H7 (cell line): ENCODE measurements at regions not wholly inside any gene's neighbourhood (a gene's known extent, or its start where the extent isn't known, plus 50 kb on each side); places are given as distances from the start of the nearest gene placed in this dataset.

Source experiments
- DNase-seq: peaks from one replicate; pipeline ENCODE4 v3.0.0; 2012
- H3K27me3 ChIP-seq: 2 replicates; pipeline ENCODE4 v1.6.0; 2011; ENCODE audit warnings: mild to moderate bottlenecking, low read length; ENCODE audit not compliant: control insufficient read depth, insufficient read depth
- H3K36me3 ChIP-seq: replicated peaks from 2 replicates; pipeline ENCODE4 v1.5.1; 2011; ENCODE audit warnings: low read length; ENCODE audit not compliant: control insufficient read depth, insufficient read depth
- H3K4me3 ChIP-seq: 2 replicates; pipeline ENCODE4 v1.5.1; 2011; ENCODE audit warnings: low read depth, mild to moderate bottlenecking, control low read depth, low read length, moderate library complexity; ENCODE audit not compliant: insufficient read depth

DNA sequence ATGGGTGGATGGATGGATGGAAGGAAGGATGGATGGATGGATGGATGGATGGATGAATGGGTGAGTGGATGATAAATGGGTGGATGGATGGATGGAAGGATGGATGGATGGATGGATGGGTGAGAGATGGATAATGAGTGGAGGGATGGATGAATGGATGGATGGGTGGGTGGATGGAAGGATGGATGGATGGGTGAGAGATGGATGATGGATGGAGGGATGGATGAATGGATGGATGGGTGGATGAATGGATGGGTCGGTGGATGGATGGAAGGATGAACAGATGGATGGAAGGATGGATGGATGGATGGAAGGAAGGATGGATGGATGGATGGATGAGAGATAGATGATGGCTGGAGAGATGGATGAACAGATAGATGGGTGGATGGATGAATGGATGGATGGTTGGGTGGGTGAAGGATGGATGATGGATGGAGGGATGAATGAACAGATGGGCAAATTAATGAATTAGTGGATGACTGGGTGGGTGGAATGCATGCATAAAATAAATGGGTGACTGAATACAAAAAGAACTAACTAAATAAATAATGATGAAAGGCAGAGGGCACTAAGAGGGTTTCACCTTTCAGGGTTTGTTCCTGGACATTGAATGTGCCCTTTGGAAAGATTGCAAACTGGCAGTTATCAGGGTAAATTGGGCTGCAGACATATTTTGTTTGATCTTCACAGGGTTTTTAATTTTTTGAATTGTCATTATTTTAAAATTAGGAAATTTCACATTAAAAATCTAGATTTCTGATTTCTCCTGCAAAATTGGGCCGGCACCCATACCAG lies 50.9 kb upstream of the PTPN1 start:
- no peak for DNase-seq
- no peaks in the 10 kb centered on the region for H3K27me3 ChIP-seq
- H3K36me3 ChIP-seq: no peaks in the 10 kb centered on the region
- no peak overlapping the region for H3K4me3 ChIP-seq

DNA sequence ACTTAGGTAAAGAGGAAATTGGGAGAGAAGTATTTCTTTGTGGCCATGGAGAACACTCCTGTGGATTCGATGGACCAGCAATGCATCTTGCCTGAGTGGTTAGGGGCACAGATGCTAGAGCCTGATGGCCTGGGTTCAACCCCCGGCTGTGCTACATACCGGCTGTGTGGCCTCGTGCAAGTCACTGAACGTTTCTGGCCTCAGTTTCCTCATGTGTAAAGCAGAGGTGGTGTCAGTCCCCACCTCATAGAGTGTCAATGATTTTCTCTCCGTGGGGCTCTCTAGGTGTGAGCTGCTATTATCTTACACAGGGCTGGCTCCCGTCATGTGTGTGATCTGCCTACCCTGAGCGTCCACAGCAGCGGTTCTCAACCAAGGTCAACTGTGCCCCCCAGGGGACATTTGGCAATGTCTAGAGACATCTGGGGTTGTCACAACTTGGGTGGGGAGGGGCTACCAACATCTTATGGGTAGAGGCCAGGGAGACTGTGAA lies 50.0 kb upstream of the PTPN1 start:
- Histone ChIP-seq H3K27me3 (no peaks in the 10 kb centered on the region), H3K4me3 (no peak overlapping the region), H3K36me3 (no peaks in the 10 kb centered on the region)
- DNase-seq: no peak
